ENCODE measurements at regions not wholly inside any gene's neighbourhood (a gene's known extent, or its start where the extent isn't known, plus 50 kb on each side); places are given as distances from the start of the nearest gene placed in this dataset.
A peak's percentile ranks its signal among the peaks of the same experiment; 100 is the strongest.
"Not testable (repeated sequence)": the region's sequence is repeated elsewhere in the genome, so short reads cannot be mapped to it uniquely, and the experiment has no call there.

GRCh38 chr5:97501286-97501964 is 318.4 kb upstream of the RIOK2 start:
- H3K36me3 ChIP-seq (ENCODE audit: control insufficient read depth, insufficient read depth, low read length) = no peaks in the 10 kb centered on the region
- peak; percentile 12 for DNase-seq (ENCODE audit: low read depth)
- FAIRE-seq = no peak
- no peak for TF ChIP-seq CTCF (IDR thresholded peaks at IDR 0.05; ENCODE audit: insufficient read depth, low read length, severe bottlenecking)
- no peak overlapping the region for H3K4me3 ChIP-seq (ENCODE audit: low read depth, low read length)
- H3K27me3 ChIP-seq (ENCODE audit: control insufficient read depth, insufficient read depth, low read length) = no peaks in the 10 kb centered on the region

GRCh38 chr5:97501965-97502305 is 318.9 kb upstream of the RIOK2 start:
- no peaks in the 10 kb centered on the region for H3K36me3 ChIP-seq (ENCODE audit: control insufficient read depth, insufficient read depth, low read length)
- TF ChIP-seq CTCF (IDR thresholded peaks at IDR 0.05; ENCODE audit: insufficient read depth, low read length, severe bottlenecking) = no peak

GRCh38 chr5:97508864-97509263 is 325.8 kb upstream of the RIOK2 start:
- Histone ChIP-seq H3K27me3 (ENCODE audit: control insufficient read depth, insufficient read depth, low read length) (no peaks in the 10 kb centered on the region), H3K4me3 (ENCODE audit: low read depth, low read length) (no peak overlapping the region), H3K36me3 (ENCODE audit: control insufficient read depth, insufficient read depth, low read length) (no peaks in the 10 kb centered on the region)
- FAIRE-seq (no peak), DNase-seq (ENCODE audit: low read depth) (no peak)
- no peak for TF ChIP-seq CTCF (IDR thresholded peaks at IDR 0.05; ENCODE audit: insufficient read depth, low read length, severe bottlenecking)

More at GRCh38 chr5:97501965-97502305, 318.9 kb upstream of the RIOK2 start:
- Histone ChIP-seq H3K27me3 (ENCODE audit: control insufficient read depth, insufficient read depth, low read length) (no peaks in the 10 kb centered on the region), H3K4me3 (ENCODE audit: low read depth, low read length) (no peak overlapping the region)
- FAIRE-seq (no peak), DNase-seq (ENCODE audit: low read depth) (peak; percentile 4)

GRCh38 chr5:97519565-97519964 is 336.5 kb upstream of the RIOK2 start:
- DNase-seq (ENCODE audit: low read depth); H3K4me3 ChIP-seq (ENCODE audit: low read depth, low read length); FAIRE-seq; H3K36me3 ChIP-seq (ENCODE audit: control insufficient read depth, insufficient read depth, low read length); H3K27me3 ChIP-seq (ENCODE audit: control insufficient read depth, insufficient read depth, low read length): not testable (repeated sequence)

- not testable (repeated sequence) for FAIRE-seq; DNase-seq (ENCODE audit: low read depth); H3K36me3 ChIP-seq (ENCODE audit: control insufficient read depth, insufficient read depth, low read length); H3K27me3 ChIP-seq (ENCODE audit: control insufficient read depth, insufficient read depth, low read length); H3K4me3 ChIP-seq (ENCODE audit: low read depth, low read length)
Observed at GRCh38 chr5:97523336-97523735, 340.3 kb upstream of the RIOK2 start.

GRCh38 chr5:97525780-97526179 is 342.7 kb upstream of the RIOK2 start:
- no peak for FAIRE-seq
- H3K36me3 ChIP-seq (ENCODE audit: control insufficient read depth, insufficient read depth, low read length) = no peaks in the 10 kb centered on the region
- no peak for TF ChIP-seq CTCF (IDR thresholded peaks at IDR 0.05; ENCODE audit: insufficient read depth, low read length, severe bottlenecking)

GRCh38 chr5:97528941-97529340 is 345.9 kb upstream of the RIOK2 start:
- TF ChIP-seq CTCF (IDR thresholded peaks at IDR 0.05; ENCODE audit: insufficient read depth, low read length, severe bottlenecking) = no peak
- no peak overlapping the region for H3K4me3 ChIP-seq (ENCODE audit: low read depth, low read length)
- FAIRE-seq = no peak
- H3K36me3 ChIP-seq (ENCODE audit: control insufficient read depth, insufficient read depth, low read length) = no peaks in the 10 kb centered on the region
- no peak for DNase-seq (ENCODE audit: low read depth)
- no peaks in the 10 kb centered on the region for H3K27me3 ChIP-seq (ENCODE audit: control insufficient read depth, insufficient read depth, low read length)

More at GRCh38 chr5:97525780-97526179, 342.7 kb upstream of the RIOK2 start:
- H3K4me3 ChIP-seq (ENCODE audit: low read depth, low read length) = no peak overlapping the region
- no peak for DNase-seq (ENCODE audit: low read depth)
- no peaks in the 10 kb centered on the region for H3K27me3 ChIP-seq (ENCODE audit: control insufficient read depth, insufficient read depth, low read length)
